HG02938 (cell line): ENCODE measurements at regions not wholly inside any gene's neighbourhood (a gene's known extent, or its start where the extent isn't known, plus 50 kb on each side); places are given as distances from the start of the nearest gene placed in this dataset.

Source experiments
- ATAC-seq: cut with Tn5 transposase; IDR thresholded peaks from one replicate; pipeline ENCODE4 v1.9.1; 2021; ENCODE audit warnings: mild to moderate bottlenecking, moderate library complexity; ENCODE audit not compliant: unreplicated experiment

GRCh38 chr2:81942136-81942680 is 1637.7 kb upstream of the LRRTM1 start:
- ATAC-seq = no peak

DNA sequence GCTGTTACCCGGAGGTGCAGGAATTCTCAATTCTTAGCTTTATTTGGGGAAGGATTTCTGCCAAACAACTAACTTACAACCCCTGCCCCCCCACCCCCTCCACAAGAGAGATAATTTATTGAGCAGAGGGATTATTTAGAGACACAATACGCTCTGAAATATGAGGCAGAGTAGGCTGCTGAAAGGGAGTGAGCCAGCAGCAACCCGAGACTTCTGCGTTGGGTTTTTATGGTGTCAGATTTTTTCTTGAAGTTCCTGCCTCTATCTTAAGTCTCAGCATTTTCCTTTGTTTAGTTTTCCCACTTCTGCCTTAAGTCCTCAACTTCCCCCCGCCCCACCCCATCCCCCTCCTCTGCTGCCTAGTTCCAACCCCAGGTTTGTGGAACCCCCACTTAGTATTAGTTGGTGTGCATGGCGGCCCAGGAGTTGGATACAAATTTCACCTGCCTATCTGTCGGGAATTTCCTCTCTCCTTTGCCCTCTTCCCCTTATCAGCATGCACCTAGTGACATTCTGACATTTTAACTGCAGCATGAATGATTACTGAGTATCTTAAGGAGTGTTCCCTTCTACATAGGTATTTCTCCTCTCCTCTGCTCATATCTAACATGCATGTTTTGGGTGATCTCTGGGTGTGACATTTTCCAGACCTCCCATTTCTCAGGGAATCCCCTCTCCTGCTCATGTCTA is 1635.9 kb upstream of the LRRTM1 start:
- ATAC-seq = no peak

GRCh38 chr2:81937944-81938343 is 1633.4 kb upstream of the LRRTM1 start:
- ATAC-seq = no peak

DNA sequence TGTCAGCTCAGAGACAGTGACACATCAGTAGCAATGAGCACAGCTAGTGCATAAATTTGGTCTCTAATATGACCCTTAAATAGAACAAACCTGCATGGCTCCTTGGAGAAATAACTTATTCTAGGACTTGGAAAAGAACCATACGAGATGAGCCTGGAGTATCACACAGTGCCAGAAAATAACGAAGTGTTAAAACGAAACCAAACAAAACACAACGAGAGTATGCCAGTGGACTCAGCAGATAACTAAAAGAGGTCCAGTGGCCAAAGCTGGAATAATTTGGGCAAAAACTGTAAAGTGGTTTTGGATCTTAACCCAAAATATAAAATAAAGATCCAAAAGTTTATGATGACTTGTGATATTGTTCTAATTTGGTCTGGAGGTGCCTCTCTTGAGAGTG is 1599.0 kb upstream of the LRRTM1 start:
- no peak for ATAC-seq

DNA sequence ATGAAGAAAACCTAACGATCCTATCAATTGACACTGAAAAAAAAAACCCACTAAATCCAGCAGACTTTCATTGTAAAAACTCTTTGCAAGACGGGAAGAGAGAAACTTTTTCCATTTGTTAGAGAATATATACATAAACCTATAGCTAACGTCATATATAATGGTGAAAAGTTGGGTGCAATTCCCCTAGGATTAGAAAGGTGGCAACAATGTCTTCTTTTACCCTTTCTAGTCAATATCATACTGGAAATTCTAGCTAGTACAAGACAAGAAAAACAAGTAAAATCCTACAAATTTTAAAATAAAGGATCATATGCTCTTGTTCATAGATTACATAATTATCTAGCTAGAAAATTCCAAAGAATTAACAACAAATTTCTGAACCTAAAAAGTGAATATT is 1596.5 kb upstream of the LRRTM1 start:
- ATAC-seq = no peak

GRCh38 chr2:81895620-81896250 is 1591.2 kb upstream of the LRRTM1 start:
- no peak for ATAC-seq

DNA sequence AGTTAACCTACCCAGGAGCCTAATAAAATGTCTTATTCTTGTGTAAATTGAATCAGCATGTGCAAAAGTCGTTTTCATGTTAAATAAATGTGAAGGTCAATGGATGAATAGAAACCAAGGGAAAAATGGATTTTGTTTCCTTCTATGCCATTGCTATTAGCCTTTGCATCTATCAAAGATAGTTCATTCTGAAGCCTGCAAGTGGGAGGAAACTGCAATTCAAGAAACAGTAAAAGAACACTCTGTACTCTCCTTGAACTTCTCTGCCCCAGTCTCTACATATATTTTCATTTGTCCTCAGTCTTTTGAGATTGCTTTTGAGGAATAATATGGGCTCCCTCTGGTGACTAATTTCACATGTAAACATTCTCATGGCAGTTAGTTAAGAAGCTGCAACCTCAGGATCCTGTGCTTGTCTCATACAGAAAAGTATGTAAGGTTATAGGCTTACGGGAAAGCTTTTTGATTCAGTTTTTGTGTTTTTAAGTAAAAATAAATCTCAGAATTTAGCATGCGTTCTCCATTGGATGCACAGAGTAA is 1590.0 kb upstream of the LRRTM1 start:
- no peak for ATAC-seq

GRCh38 chr2:81876624-81877023 is 1572.1 kb upstream of the LRRTM1 start:
- ATAC-seq = no peak

DNA sequence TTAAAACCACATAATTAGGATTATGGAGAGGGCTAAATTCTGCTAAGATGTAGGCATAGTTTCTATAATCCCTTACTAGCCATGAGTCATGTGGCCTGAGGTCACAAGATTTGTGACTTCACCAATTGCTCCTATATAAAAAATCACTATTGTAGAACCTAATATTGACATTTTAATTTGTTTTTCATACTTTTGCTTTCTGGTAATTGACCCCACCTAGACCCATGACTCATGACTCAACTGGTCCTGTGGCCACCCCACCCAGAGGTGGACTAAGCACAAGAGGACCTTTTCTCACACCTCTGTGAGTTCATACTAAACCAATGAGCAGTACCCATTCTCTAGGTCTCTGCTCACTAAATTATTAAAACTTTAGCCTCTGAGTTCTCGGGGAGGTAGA is 1567.5 kb upstream of the LRRTM1 start:
- no peak for ATAC-seq

DNA sequence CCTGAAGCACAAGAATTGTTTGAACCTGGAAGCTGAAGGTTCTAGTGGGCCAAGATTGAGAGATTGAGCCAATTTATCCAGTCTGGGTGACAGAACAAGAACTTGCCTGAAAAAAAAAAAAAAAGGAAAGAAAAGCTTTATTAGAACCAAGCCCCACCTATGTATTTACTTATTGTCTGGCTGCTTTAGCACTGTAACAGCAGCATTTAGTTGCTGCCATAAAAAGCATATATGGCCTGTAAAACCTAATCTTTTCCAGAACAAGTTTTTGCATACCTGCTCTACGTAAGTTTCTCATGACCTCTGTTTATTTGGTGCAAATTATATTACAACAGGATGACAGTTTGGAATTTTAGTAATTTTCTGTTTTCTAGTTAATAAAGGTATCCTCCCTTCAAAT is 1565.6 kb upstream of the LRRTM1 start:
- ATAC-seq = no peak

GRCh38 chr2:81858998-81859397 is 1554.4 kb upstream of the LRRTM1 start:
- no peak for ATAC-seq

DNA sequence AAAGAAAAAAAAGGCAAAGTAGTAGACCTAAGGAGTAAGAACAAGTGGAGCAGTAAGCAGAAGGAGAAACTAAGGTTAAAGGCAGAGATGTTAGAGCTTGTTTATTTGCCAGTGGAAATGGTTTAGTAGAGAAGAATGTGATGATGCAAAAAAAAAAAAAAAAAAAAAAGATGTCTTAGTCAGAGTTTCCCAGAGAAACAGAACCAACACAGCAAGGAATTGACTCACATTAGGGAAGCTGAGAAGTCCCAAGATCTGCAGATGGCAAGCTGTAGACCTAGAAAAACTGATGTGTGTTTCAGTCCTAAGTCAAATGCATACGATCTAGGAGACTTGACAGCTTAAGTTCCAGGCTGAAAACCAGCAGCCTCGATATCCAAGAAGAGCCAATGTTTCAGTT is 1548.8 kb upstream of the LRRTM1 start:
- ATAC-seq = no peak

- ATAC-seq = no peak
Measured at GRCh38 chr2:81852651-81853050, 1548.1 kb upstream of the LRRTM1 start.

DNA sequence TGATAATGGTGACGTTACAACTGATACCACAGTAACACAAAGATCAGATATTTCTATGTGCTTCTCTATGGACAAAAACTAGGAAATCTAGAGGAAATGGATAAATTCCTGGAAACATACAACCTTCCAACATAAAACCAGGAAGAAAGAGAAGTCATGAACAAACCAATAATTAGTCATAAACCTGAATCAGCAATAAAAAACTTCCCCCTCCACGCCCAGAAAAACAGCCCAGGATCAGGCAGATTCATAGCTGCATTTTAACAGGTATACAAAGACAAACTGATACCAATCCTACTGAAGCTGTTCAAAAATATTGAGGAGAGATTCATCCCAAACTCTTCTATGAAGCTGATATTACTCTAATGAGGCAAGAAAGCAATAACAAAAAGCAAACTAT is 1535.2 kb upstream of the LRRTM1 start:
- ATAC-seq = no peak

DNA sequence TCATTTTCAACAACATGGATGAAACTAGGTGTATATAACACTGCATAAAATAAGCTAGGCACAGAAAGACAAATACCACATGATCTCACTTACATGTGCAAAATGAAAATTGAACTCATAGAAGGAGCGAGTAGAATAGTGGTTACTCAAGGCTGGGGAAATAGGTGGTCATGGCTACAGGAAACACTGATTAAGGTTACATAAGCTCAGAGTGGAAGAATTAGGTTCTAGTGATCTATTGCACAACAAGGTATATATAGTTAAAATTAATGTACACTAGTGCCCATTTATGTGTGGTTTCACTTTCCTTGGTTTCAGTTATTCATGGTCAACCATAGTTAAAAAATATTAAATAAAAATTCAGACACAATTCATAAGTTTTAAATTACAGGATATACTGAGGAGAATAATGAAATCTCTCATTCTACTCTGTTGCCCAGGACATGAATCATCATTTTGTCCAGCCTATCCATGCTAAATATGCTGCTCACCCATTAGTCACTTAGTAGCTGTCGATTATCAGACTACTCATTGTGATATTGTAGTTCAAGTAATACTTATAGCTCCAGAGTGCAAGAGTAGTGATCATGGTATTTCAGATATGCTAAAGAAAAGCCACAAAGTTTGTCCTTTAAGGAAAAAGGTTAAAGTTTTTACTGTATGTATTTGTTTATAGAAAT is 1530.9 kb upstream of the LRRTM1 start:
- ATAC-seq = no peak

GRCh38 chr2:81786811-81787210 is 1482.3 kb upstream of the LRRTM1 start:
- no peak for ATAC-seq

DNA sequence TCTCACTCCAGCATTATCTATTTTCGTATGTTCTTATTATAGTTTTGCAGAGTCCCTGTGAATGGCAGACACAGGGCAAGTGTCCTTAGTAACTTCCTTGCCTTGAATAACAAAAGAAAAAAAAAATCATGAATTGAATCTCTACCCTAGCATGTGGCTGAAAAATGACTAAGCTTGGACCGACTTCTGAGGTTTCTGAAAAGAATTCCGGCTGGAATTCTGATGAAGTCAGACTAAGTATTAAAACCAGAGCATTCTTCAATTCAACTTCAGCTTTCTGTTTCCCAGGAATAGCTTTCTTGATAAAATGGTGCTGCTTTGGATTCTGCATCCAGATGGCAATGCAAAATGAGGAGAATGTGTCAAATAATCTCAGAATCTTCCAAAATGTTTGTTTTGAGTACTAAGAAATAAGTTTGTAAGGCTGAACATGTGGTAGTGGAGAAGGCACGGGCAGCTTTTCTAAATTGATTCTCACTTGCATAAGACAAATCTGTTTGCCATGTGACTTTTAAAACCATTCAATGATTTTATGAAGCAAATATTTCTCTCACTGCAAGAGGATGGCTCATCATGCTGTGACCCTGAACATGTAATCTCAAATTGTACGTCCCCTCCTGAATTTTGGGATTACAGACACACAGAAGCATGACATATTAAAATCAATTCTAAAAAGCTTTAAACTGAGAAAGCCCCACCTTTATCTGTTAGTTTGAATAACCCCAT is 1462.8 kb upstream of the LRRTM1 start:
- no peak for ATAC-seq

GRCh38 chr2:81747481-81748070 is 1443.0 kb upstream of the LRRTM1 start:
- ATAC-seq = no peak

- no peak for ATAC-seq
Measured at GRCh38 chr2:81739966-81740365, 1435.4 kb upstream of the LRRTM1 start.

GRCh38 chr2:81734981-81735380 is 1430.4 kb upstream of the LRRTM1 start:
- no peak for ATAC-seq

GRCh38 chr2:81714817-81715216 is 1410.3 kb upstream of the LRRTM1 start:
- ATAC-seq = no peak
